GM23338 (cell line): ENCODE measurements at regions not wholly inside any gene's neighbourhood (a gene's known extent, or its start where the extent isn't known, plus 50 kb on each side); places are given as distances from the start of the nearest gene placed in this dataset.
A peak's percentile ranks its signal among the peaks of the same experiment; 100 is the strongest.

Experiments used
- ATAC-seq: fragments of 200-7000 bp; cut with Tn5 transposase; 3 replicates; pipeline ENCODE4 v1.9.1; 2020
- DNase-seq: peaks from one replicate; pipeline ENCODE4 v3.0.0-alpha.2; 2015; ENCODE audit warnings: low spot score
- H2AFZ ChIP-seq: fragments of 200-600 bp; sonication (generic); 2 replicates; pipeline ENCODE4 v1.8.0; 2016; ENCODE audit warnings: antibody characterized with exemption, mild to moderate bottlenecking, moderate library complexity
- H3F3A ChIP-seq: fragments of 200-600 bp; sonication (generic); replicated peaks from 2 replicates; pipeline ENCODE4 v1.8.0; 2017; ENCODE audit warnings: antibody characterized with exemption, mixed run types, low read depth
- H3K27ac ChIP-seq: fragments of 200-600 bp; sonication (generic); 2 replicates; pipeline ENCODE4 v1.6.1; 2016; ENCODE audit warnings: low read depth
- H3K27me3 ChIP-seq: fragments of 200-600 bp; sonication (generic); 2 replicates; pipeline ENCODE4 v1.8.0; 2016; ENCODE audit warnings: mild to moderate bottlenecking, mixed run types, moderate library complexity; ENCODE audit not compliant: insufficient read depth
- H3K36me3 ChIP-seq: fragments of 200-600 bp; sonication (generic); 2 replicates; pipeline ENCODE4 v1.8.0; 2016; ENCODE audit warnings: mild to moderate bottlenecking; ENCODE audit not compliant: insufficient read depth
- H3K4me1 ChIP-seq: fragments of 200-600 bp; sonication (generic); 2 replicates; pipeline ENCODE4 v1.8.0; 2016; ENCODE audit warnings: mild to moderate bottlenecking, moderate library complexity; ENCODE audit not compliant: insufficient read depth
- H3K4me2 ChIP-seq: fragments of 200-600 bp; sonication (generic); 2 replicates; pipeline ENCODE4 v1.7.1; 2017; ENCODE audit warnings: mixed run types
- H3K4me3 ChIP-seq: fragments of 200-600 bp; sonication (generic); 2 replicates; pipeline ENCODE4 v1.6.1; 2016; ENCODE audit warnings: mixed run types
- H3K79me2 ChIP-seq: fragments of 200-600 bp; sonication (generic); replicated peaks from 2 replicates; pipeline ENCODE4 v1.8.0; 2017; ENCODE audit warnings: mild to moderate bottlenecking; ENCODE audit not compliant: insufficient read depth
- H3K9me2 ChIP-seq: fragments of 200-600 bp; sonication (generic); 2 replicates; pipeline ENCODE4 v1.8.0; 2017; ENCODE audit not compliant: insufficient read depth
- H4K20me1 ChIP-seq: fragments of 200-600 bp; sonication (generic); replicated peaks from 2 replicates; pipeline ENCODE4 v1.8.0; 2017; ENCODE audit warnings: mild to moderate bottlenecking; ENCODE audit not compliant: insufficient read depth
- H3K27ac Mint-ChIP-seq: 2 replicates; pipeline ENCODE4 v1.8.0; 2020; ENCODE audit warnings: inconsistent platforms, mild to moderate bottlenecking, moderate library complexity, mixed read lengths
- H3K27me3 Mint-ChIP-seq: 3 replicates; pipeline ENCODE4 v1.8.0; 2022; ENCODE audit warnings: low read depth, mild to moderate bottlenecking, moderate library complexity, mixed read lengths, inconsistent platforms; ENCODE audit not compliant: insufficient read depth, poor library complexity
- H3K36me3 Mint-ChIP-seq: 3 replicates; pipeline ENCODE4 v1.8.0; 2021; ENCODE audit warnings: low read depth, mild to moderate bottlenecking, inconsistent platforms, moderate library complexity, mixed read lengths
- H3K4me1 Mint-ChIP-seq: 3 replicates; pipeline ENCODE4 v1.8.0; 2020; ENCODE audit warnings: mild to moderate bottlenecking, inconsistent platforms, mixed read lengths
- H3K4me3 Mint-ChIP-seq: 3 replicates; pipeline ENCODE4 v1.8.0; 2021; ENCODE audit warnings: moderate library complexity, mild to moderate bottlenecking, inconsistent platforms, mixed read lengths
- H3K9me3 Mint-ChIP-seq: 3 replicates; pipeline ENCODE4 v1.8.0; 2020; ENCODE audit warnings: moderate library complexity, mild to moderate bottlenecking, inconsistent platforms, mixed read lengths
- CREB1 ChIP-seq: fragments of 250-450 bp; sonication (Bioruptor Pico); IDR thresholded peaks from 2 replicates; pipeline ENCODE4 v1.5.0; 2020; ENCODE audit warnings: low read depth, mild to moderate bottlenecking, moderate library complexity
- JUNB ChIP-seq: IDR thresholded peaks from one replicate; pipeline ENCODE4 v1.6.1; 2016; ENCODE audit warnings: antibody characterized with exemption; ENCODE audit not compliant: unreplicated experiment
- NANOG ChIP-seq: IDR thresholded peaks from 2 replicates; pipeline ENCODE4 v1.6.1; 2016; ENCODE audit warnings: antibody characterized with exemption, borderline replicate concordance
- TF ChIP-seq, protein P1 (sequence below), 2 experiments: fragments of 200-600 bp in 1 of 2; sonication (generic) in 1 of 2; conservative IDR thresholded peaks; 2 replicates each; pipeline versions ENCODE4 v1.5.1 to v1.6.1; 2016 to 2017; ENCODE audit warnings: antibody characterized with exemption in 2 of 2, low read depth in 2 of 2, mild to moderate bottlenecking in 2 of 2, moderate library complexity in 1 of 2
- TF ChIP-seq, protein P2 (sequence below): IDR thresholded peaks from 2 replicates; pipeline ENCODE4 v1.6.1; 2016; ENCODE audit warnings: antibody characterized with exemption
- TF ChIP-seq, protein P3 (sequence below): IDR thresholded peaks from one replicate; pipeline ENCODE4 v1.6.1; 2018; ENCODE audit warnings: antibody characterized with exemption; ENCODE audit not compliant: unreplicated experiment

DNA sequence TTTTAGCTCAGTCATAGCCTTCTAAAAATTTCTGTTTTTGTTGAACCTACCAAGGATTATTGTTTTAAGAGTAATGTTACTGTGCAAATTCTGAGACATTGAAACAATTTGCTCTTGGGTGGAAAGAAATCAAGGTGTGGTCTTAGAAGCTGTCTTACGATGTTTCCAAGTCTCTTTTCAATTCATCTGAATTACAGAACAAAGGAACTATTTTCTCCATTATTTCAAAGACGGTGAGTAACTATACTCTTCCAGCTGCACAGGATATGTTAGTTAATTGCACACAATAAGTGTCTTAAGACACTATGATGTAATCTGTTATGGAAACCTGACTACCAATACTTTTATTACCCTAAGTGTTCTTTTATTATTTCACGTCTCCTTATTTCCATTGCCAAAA lies 106.8 kb upstream of the POM121L12 start:
- Mint-ChIP-seq H3K9me3 (peaks cover 13% of the 10 kb centered on the region; the same call in 2 of the 3 replicates), H3K27me3 (peaks cover 4% of the 10 kb centered on the region), H3K36me3 (no peaks in the 10 kb centered on the region; the same call in 2 of the 3 replicates), H3K4me3 (no peak overlapping the region), H3K4me1 (no peaks in the 10 kb centered on the region), H3K27ac (no peak overlapping the region)
- Histone ChIP-seq H3K36me3 (no peaks in the 10 kb centered on the region), H3K79me2 (no peaks in the 10 kb centered on the region), H2AFZ (0 out of 2 replicates have a peak overlapping the region, but pooled peaks have one; percentile 2), H3K4me1 (no peaks in the 10 kb centered on the region), H3K27me3 (no peaks in the 10 kb centered on the region), H3K9me2 (peaks cover 8% of the 10 kb centered on the region), H3K27ac (no peak overlapping the region), H3F3A (no peaks in the 10 kb centered on the region), H3K4me3 (no peak overlapping the region), H3K4me2 (no peak overlapping the region), H4K20me1 (no peaks in the 10 kb centered on the region)
- DNase-seq (no peak), ATAC-seq (no peak)
- TF ChIP-seq, protein P1, sequence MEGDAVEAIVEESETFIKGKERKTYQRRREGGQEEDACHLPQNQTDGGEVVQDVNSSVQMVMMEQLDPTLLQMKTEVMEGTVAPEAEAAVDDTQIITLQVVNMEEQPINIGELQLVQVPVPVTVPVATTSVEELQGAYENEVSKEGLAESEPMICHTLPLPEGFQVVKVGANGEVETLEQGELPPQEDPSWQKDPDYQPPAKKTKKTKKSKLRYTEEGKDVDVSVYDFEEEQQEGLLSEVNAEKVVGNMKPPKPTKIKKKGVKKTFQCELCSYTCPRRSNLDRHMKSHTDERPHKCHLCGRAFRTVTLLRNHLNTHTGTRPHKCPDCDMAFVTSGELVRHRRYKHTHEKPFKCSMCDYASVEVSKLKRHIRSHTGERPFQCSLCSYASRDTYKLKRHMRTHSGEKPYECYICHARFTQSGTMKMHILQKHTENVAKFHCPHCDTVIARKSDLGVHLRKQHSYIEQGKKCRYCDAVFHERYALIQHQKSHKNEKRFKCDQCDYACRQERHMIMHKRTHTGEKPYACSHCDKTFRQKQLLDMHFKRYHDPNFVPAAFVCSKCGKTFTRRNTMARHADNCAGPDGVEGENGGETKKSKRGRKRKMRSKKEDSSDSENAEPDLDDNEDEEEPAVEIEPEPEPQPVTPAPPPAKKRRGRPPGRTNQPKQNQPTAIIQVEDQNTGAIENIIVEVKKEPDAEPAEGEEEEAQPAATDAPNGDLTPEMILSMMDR (conservative IDR thresholded peaks at IDR 0.05; ENCODE audit: low read depth in 2 of 2): no peak

DNA sequence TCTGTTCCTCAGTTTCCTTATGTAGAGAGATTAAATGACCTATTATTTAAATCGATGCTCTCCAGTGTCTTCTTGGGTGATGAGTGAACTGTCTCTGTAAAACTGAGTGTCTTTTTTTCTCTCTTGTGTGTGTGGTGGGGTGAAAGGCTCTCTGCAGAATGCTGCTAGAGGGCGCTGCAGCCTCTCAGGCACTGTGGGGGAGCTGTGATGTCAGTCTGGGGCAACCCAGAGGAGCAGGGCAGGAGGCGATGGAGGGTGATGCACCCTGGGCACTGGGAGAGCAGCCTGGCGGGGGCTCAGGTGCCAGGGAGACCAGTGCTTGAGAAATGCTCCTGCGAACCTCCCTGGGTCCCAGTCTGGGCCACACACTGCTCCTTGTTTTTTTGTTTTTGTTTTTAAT lies 110.1 kb upstream of the POM121L12 start:
- no peak overlapping the region for H3K4me3 ChIP-seq
- H3K36me3 ChIP-seq: no peaks in the 10 kb centered on the region
- no peak overlapping the region for H3K27ac ChIP-seq
- Mint-ChIP-seq H3K27ac (no peak overlapping the region), H3K27me3 (no peaks in the 10 kb centered on the region), H3K9me3 (peaks cover 3% of the 10 kb centered on the region; the same call in 2 of the 3 replicates), H3K36me3 (no peaks in the 10 kb centered on the region), H3K4me1 (no peaks in the 10 kb centered on the region), H3K4me3 (no peak overlapping the region)
- TF ChIP-seq, protein P2, sequence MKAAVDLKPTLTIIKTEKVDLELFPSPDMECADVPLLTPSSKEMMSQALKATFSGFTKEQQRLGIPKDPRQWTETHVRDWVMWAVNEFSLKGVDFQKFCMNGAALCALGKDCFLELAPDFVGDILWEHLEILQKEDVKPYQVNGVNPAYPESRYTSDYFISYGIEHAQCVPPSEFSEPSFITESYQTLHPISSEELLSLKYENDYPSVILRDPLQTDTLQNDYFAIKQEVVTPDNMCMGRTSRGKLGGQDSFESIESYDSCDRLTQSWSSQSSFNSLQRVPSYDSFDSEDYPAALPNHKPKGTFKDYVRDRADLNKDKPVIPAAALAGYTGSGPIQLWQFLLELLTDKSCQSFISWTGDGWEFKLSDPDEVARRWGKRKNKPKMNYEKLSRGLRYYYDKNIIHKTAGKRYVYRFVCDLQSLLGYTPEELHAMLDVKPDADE: no peak
- TF ChIP-seq, protein P3, sequence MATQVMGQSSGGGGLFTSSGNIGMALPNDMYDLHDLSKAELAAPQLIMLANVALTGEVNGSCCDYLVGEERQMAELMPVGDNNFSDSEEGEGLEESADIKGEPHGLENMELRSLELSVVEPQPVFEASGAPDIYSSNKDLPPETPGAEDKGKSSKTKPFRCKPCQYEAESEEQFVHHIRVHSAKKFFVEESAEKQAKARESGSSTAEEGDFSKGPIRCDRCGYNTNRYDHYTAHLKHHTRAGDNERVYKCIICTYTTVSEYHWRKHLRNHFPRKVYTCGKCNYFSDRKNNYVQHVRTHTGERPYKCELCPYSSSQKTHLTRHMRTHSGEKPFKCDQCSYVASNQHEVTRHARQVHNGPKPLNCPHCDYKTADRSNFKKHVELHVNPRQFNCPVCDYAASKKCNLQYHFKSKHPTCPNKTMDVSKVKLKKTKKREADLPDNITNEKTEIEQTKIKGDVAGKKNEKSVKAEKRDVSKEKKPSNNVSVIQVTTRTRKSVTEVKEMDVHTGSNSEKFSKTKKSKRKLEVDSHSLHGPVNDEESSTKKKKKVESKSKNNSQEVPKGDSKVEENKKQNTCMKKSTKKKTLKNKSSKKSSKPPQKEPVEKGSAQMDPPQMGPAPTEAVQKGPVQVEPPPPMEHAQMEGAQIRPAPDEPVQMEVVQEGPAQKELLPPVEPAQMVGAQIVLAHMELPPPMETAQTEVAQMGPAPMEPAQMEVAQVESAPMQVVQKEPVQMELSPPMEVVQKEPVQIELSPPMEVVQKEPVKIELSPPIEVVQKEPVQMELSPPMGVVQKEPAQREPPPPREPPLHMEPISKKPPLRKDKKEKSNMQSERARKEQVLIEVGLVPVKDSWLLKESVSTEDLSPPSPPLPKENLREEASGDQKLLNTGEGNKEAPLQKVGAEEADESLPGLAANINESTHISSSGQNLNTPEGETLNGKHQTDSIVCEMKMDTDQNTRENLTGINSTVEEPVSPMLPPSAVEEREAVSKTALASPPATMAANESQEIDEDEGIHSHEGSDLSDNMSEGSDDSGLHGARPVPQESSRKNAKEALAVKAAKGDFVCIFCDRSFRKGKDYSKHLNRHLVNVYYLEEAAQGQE: no peak
- TF ChIP-seq NANOG (no peak), CREB1 (CRISPR knock-in tag) (no peak), JUNB (no peak)
- TF ChIP-seq, protein P1 (conservative IDR thresholded peaks at IDR 0.05; ENCODE audit: low read depth in 2 of 2): peak; percentile 54 to 79
- H2AFZ ChIP-seq: no peak overlapping the region
- no peaks in the 10 kb centered on the region for H4K20me1 ChIP-seq
- ATAC-seq: peak; percentile 65
- no peaks in the 10 kb centered on the region for H3K79me2 ChIP-seq
- no peaks in the 10 kb centered on the region for H3K27me3 ChIP-seq
- peaks cover 14% of the 10 kb centered on the region for H3K9me2 ChIP-seq
- no peaks in the 10 kb centered on the region for H3K4me1 ChIP-seq
- no peaks in the 10 kb centered on the region for H3F3A ChIP-seq
- H3K4me2 ChIP-seq: no peak overlapping the region
- peak; percentile 51 for DNase-seq
